GM23338 (cell line): ENCODE measurements at regions not wholly inside any gene's neighbourhood (a gene's known extent, or its start where the extent isn't known, plus 50 kb on each side); places are given as distances from the start of the nearest gene placed in this dataset.

Source experiments
- CREB1 ChIP-seq: fragments of 250-450 bp; sonication (Bioruptor Pico); IDR thresholded peaks from 2 replicates; pipeline ENCODE4 v1.5.0; 2020; ENCODE audit warnings: low read depth, mild to moderate bottlenecking, moderate library complexity
- CTCF ChIP-seq, 2 experiments: fragments of 200-600 bp in 1 of 2; sonication (generic) in 1 of 2; conservative IDR thresholded peaks; 2 replicates each; pipeline versions ENCODE4 v1.5.1 to v1.6.1; 2016 to 2017; ENCODE audit warnings: antibody characterized with exemption in 2 of 2, low read depth in 2 of 2, mild to moderate bottlenecking in 2 of 2, moderate library complexity in 1 of 2
- ETS1 ChIP-seq: IDR thresholded peaks from 2 replicates; pipeline ENCODE4 v1.6.1; 2016; ENCODE audit warnings: antibody characterized with exemption
- EZH2 ChIP-seq: fragments of 200-600 bp; sonication (generic); IDR thresholded peaks from one replicate; pipeline ENCODE4 v1.8.0; 2017; ENCODE audit warnings: antibody characterized with exemption, mild to moderate bottlenecking, low read depth; ENCODE audit not compliant: unreplicated experiment
- EZH2phosphoT487 ChIP-seq: fragments of 200-600 bp; sonication (generic); IDR thresholded peaks from one replicate; pipeline ENCODE4 v1.8.1; 2018; ENCODE audit warnings: antibody characterized with exemption; ENCODE audit not compliant: unreplicated experiment
- JUNB ChIP-seq: IDR thresholded peaks from one replicate; pipeline ENCODE4 v1.6.1; 2016; ENCODE audit warnings: antibody characterized with exemption; ENCODE audit not compliant: unreplicated experiment
- NANOG ChIP-seq: IDR thresholded peaks from 2 replicates; pipeline ENCODE4 v1.6.1; 2016; ENCODE audit warnings: antibody characterized with exemption, borderline replicate concordance
- POLR2AphosphoS5 ChIP-seq: IDR thresholded peaks from 2 replicates; pipeline ENCODE4 v1.6.1; 2016; ENCODE audit warnings: antibody characterized with exemption, low read depth
- REST ChIP-seq: IDR thresholded peaks from one replicate; pipeline ENCODE4 v1.6.1; 2018; ENCODE audit warnings: antibody characterized with exemption; ENCODE audit not compliant: unreplicated experiment
- STAT1 ChIP-seq: IDR thresholded peaks from one replicate; pipeline ENCODE4 v1.6.1; 2016; ENCODE audit warnings: antibody characterized with exemption; ENCODE audit not compliant: unreplicated experiment
- ZNF114 ChIP-seq: fragments of 250-450 bp; sonication (Bioruptor Pico); IDR thresholded peaks from 2 replicates; pipeline ENCODE4 v1.5.0; 2020; ENCODE audit warnings: mild to moderate bottlenecking, moderate library complexity

GRCh38 chr5:39775797-39776365 is 351.1 kb upstream of the DAB2 start:
- TF ChIP-seq REST (no peak), EZH2phosphoT487 (no peak), EZH2 (no peak), CTCF (conservative IDR thresholded peaks at IDR 0.05; ENCODE audit: low read depth in 2 of 2) (no peak), CREB1 (CRISPR knock-in tag) (no peak), POLR2AphosphoS5 (no peak), STAT1 (no peak), JUNB (no peak), ETS1 (no peak), ZNF114 (CRISPR knock-in tag) (no peak), NANOG (no peak)
